Uterus (tissue), 2 donors: ENCODE measurements at regions not wholly inside any gene's neighbourhood (a gene's known extent, or its start where the extent isn't known, plus 50 kb on each side); places are given as distances from the start of the nearest gene placed in this dataset.

Source experiments
- POLR2A ChIP-seq, 2 donors: fragments of 450-650 bp; IDR thresholded peaks; one replicate each; pipeline ENCODE4 v1.6.1; 2016; ENCODE audit warnings: antibody characterized with exemption in 2 of 2, mild to moderate bottlenecking in 1 of 2, moderate library complexity in 1 of 2
- TF ChIP-seq, protein P1 (sequence below), 4 experiments: fragments of 200-600 bp in 2 of 4; fragments of 450-650 bp in 2 of 4; sonication (generic) in 2 of 4; IDR thresholded peaks; one replicate each; pipeline ENCODE4 v1.5.1; 2016 to 2019; ENCODE audit warnings: antibody characterized with exemption in 4 of 4, mild to moderate bottlenecking in 2 of 4, moderate library complexity in 1 of 4

DNA sequence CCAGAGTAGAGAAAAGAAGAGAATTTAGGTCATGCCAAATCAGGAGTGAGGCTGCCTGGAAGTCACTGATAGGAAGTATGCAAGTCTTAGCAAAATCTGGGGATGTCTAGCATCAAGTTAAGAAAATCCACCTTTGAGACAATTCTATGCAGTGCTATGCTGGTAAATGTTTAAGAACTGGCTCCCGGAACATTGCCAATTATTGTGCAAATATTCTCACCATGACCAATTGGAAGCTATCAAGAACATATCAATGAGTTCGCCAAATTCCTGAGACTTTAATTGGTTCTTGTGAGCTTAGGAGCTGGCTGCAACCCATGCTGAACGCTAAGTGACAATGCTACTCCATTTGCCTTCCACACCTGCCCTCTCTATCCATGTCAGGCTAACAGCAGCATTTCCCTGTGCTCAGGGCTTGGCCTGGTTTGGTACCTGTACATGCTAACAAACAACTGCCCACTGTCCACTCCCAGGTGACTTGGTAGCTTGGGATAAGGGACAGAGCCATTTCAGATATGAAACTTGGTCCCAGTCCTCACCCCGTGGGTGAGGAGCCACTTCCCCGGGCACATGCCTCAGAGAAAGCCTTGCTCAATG, 172.9 kb upstream of the KLHL29 start:
- TF ChIP-seq POLR2A (IDR thresholded peaks at IDR 0.05) = no peak
- TF ChIP-seq, protein P1, sequence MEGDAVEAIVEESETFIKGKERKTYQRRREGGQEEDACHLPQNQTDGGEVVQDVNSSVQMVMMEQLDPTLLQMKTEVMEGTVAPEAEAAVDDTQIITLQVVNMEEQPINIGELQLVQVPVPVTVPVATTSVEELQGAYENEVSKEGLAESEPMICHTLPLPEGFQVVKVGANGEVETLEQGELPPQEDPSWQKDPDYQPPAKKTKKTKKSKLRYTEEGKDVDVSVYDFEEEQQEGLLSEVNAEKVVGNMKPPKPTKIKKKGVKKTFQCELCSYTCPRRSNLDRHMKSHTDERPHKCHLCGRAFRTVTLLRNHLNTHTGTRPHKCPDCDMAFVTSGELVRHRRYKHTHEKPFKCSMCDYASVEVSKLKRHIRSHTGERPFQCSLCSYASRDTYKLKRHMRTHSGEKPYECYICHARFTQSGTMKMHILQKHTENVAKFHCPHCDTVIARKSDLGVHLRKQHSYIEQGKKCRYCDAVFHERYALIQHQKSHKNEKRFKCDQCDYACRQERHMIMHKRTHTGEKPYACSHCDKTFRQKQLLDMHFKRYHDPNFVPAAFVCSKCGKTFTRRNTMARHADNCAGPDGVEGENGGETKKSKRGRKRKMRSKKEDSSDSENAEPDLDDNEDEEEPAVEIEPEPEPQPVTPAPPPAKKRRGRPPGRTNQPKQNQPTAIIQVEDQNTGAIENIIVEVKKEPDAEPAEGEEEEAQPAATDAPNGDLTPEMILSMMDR (IDR thresholded peaks at IDR 0.05) = no peak
